OCI-LY7 (cell line): ENCODE measurements at regions not wholly inside any gene's neighbourhood (a gene's known extent, or its start where the extent isn't known, plus 50 kb on each side); places are given as distances from the start of the nearest gene placed in this dataset.
"Not testable (repeated sequence)": the region's sequence is repeated elsewhere in the genome, so short reads cannot be mapped to it uniquely, and the experiment has no call there.

Experiments
- BruUV-seq: library from RNA; stranded (reverse); fragments of 400-500 nt; replicated peaks from 2 replicates; lab custom pipeline; 2021; lab: Mats Ljungman, UMichigan
- CTCF ChIA-PET: fragments of 300-600 bp; sonication (Branson Sonifier 250); formaldehyde crosslinking; loops from one replicate; lab custom pipeline; 2022; ENCODE audit warnings: antibody characterized with exemption; ENCODE audit not compliant: unreplicated experiment; lab: Charles Lee
- POLR2A ChIA-PET: fragments of 300-600 bp; sonication (Branson Sonifier 250); formaldehyde crosslinking; loops from one replicate; lab custom pipeline; 2022; ENCODE audit warnings: antibody characterized with exemption; lab: Charles Lee
- DNase-seq: peaks from one replicate; pipeline ENCODE4 v3.0.0-alpha.2; 2015; ENCODE audit warnings: low spot score
- H2AFZ ChIP-seq: fragments of 200-600 bp; sonication (generic), shearing (Covaris generic); 2 replicates; pipeline ENCODE4 v1.6.1; 2014; ENCODE audit warnings: mild to moderate bottlenecking, antibody characterized with exemption, low read length, moderate library complexity
- H3K27ac ChIP-seq: fragments of 200-600 bp; sonication (generic); 2 replicates; pipeline ENCODE4 v1.5.1; 2014; ENCODE audit warnings: mixed run types, low read depth, mild to moderate bottlenecking, moderate library complexity, low read length, inconsistent platforms; ENCODE audit not compliant: poor library complexity, severe bottlenecking
- H3K36me3 ChIP-seq: fragments of 200-600 bp; sonication (generic); 2 replicates; pipeline ENCODE4 v1.6.1; 2014; ENCODE audit warnings: mild to moderate bottlenecking, antibody characterized with exemption, low read length, moderate library complexity, mixed read lengths; ENCODE audit not compliant: insufficient read depth
- H3K4me1 ChIP-seq: fragments of 200-600 bp; sonication (generic); 2 replicates; pipeline ENCODE4 v1.5.1; 2014; ENCODE audit warnings: mild to moderate bottlenecking, low read length; ENCODE audit not compliant: insufficient read depth, poor library complexity, severe bottlenecking
- H3K4me2 ChIP-seq: fragments of 200-600 bp; sonication (generic); 2 replicates; pipeline ENCODE4 v1.6.1; 2014; ENCODE audit warnings: mild to moderate bottlenecking, low read length
- H3K4me3 ChIP-seq: fragments of 200-600 bp; sonication (generic); 2 replicates; pipeline ENCODE4 v1.5.1; 2014; ENCODE audit warnings: mild to moderate bottlenecking, low read depth, low read length; ENCODE audit not compliant: poor library complexity, severe bottlenecking
- H3K79me2 ChIP-seq: fragments of 200-600 bp; sonication (generic); 2 replicates; pipeline ENCODE4 v1.6.1; 2016; ENCODE audit warnings: low read depth, mild to moderate bottlenecking, low read length, moderate library complexity, mixed read lengths; ENCODE audit not compliant: insufficient read depth
- H3K9me2 ChIP-seq: fragments of 200-600 bp; sonication (generic); 2 replicates; pipeline ENCODE4 v1.6.1; 2016; ENCODE audit warnings: mild to moderate bottlenecking, low read length, mixed read lengths; ENCODE audit not compliant: insufficient read depth
- H3K9me3 ChIP-seq: fragments of 200-600 bp; sonication (generic); 2 replicates; pipeline ENCODE4 v1.6.1; 2014; ENCODE audit warnings: mild to moderate bottlenecking, mixed run types, low read length, mixed read lengths
- H4K20me1 ChIP-seq: fragments of 200-600 bp; sonication (generic); 2 replicates; pipeline ENCODE4 v1.6.1; 2014; ENCODE audit warnings: mild to moderate bottlenecking, antibody characterized with exemption, low read length, moderate library complexity, mixed read lengths; ENCODE audit not compliant: insufficient read depth
- CTCF ChIP-seq: fragments of 200-600 bp; sonication (generic); conservative IDR thresholded peaks from 2 replicates; pipeline ENCODE4 v1.5.1; 2014; ENCODE audit warnings: mild to moderate bottlenecking, antibody characterized with exemption, low read length, moderate library complexity, mixed read lengths
- EZH2phosphoT487 ChIP-seq: fragments of 200-600 bp; sonication (generic); IDR thresholded peaks from 2 replicates; pipeline ENCODE4 v1.6.1; 2018; ENCODE audit warnings: low read depth, borderline replicate concordance, mild to moderate bottlenecking, mixed run types, antibody characterized with exemption, low read length, moderate library complexity, mixed read lengths
- intact Hi-C: fragments of 100-400 bp; cut with micrococcal nuclease; formaldehyde crosslinking; loops from one replicate; pipeline ENCODE4 v1.10.0; 2022; ENCODE audit not compliant: unreplicated experiment

GRCh38 chr14:103280278-103280928, 53.6 kb upstream of the EIF5 start:
- Histone ChIP-seq H3K79me2 (no peaks in the 10 kb centered on the region), H3K4me3 (no peak overlapping the region), H3K36me3 (no peaks in the 10 kb centered on the region), H3K4me2 (no peak overlapping the region), H4K20me1 (no peaks in the 10 kb centered on the region), H3K9me2 (no peaks in the 10 kb centered on the region), H3K27ac (no peak overlapping the region), H3K4me1 (no peaks in the 10 kb centered on the region), H2AFZ (no peak overlapping the region), H3K9me3 (no peaks in the 10 kb centered on the region)
- no peak for DNase-seq
- ChIA-PET CTCF (no interaction called here), POLR2A (no interaction called here)
- BruUV-seq = no TSS peak
- TF ChIP-seq CTCF (no peak), EZH2phosphoT487 (no peak)
- intact Hi-C loops = no loop called here

- no peak for DNase-seq
- H3K9me3 ChIP-seq = no peaks in the 10 kb centered on the region
- no peak overlapping the region for H2AFZ ChIP-seq
- POLR2A ChIA-PET = no interaction called here
- no peak overlapping the region for H3K4me2 ChIP-seq
- H3K36me3 ChIP-seq = no peaks in the 10 kb centered on the region
- no peak for TF ChIP-seq CTCF
- no peak for TF ChIP-seq EZH2phosphoT487
- BruUV-seq = no TSS peak
- H3K4me3 ChIP-seq = no peak overlapping the region
- H3K27ac ChIP-seq = no peak overlapping the region
- H3K4me1 ChIP-seq = no peaks in the 10 kb centered on the region
- H3K9me2 ChIP-seq = no peaks in the 10 kb centered on the region
- intact Hi-C loops = no loop called here
- H3K79me2 ChIP-seq = no peaks in the 10 kb centered on the region
- no peaks in the 10 kb centered on the region for H4K20me1 ChIP-seq
- CTCF ChIA-PET = no interaction called here
These were observed 52.4 kb upstream of the EIF5 start for GRCh38 chr14:103281496-103282231.

- BruUV-seq, H3K27ac ChIP-seq, intact Hi-C loops, H3K9me3 ChIP-seq, H3K4me2 ChIP-seq, H3K4me1 ChIP-seq, H4K20me1 ChIP-seq, H2AFZ ChIP-seq, H3K79me2 ChIP-seq, CTCF ChIA-PET, DNase-seq, H3K4me3 ChIP-seq, H3K9me2 ChIP-seq, H3K36me3 ChIP-seq: not testable (repeated sequence)
- POLR2A ChIA-PET = interaction anchor here (0.6 kb wide), 1 partner anchor 70 kb away, joined by 4 read pairs; no protein-coding TSS in a partner anchor
These were observed 51.7 kb upstream of the EIF5 start for GRCh38 chr14:103282309-103282708.
